ENCODE measurements at regions not wholly inside any gene's neighbourhood (a gene's known extent, or its start where the extent isn't known, plus 50 kb on each side); places are given as distances from the start of the nearest gene placed in this dataset.
"Not testable (repeated sequence)": the region's sequence is repeated elsewhere in the genome, so short reads cannot be mapped to it uniquely, and the experiment has no call there.

GRCh38 chr11:86176165-86176884 is 68.2 kb upstream of the EED start:
- TF ChIP-seq ZNF274 (IDR thresholded peaks at IDR 0.05; ENCODE audit: low read depth, low read length): no peak
- H3K4me3 ChIP-seq (ENCODE audit: low read length): no peak overlapping the region

- TF ChIP-seq ZNF274 (IDR thresholded peaks at IDR 0.05; ENCODE audit: low read depth, low read length): no peak
- no peak overlapping the region for H3K4me3 ChIP-seq (ENCODE audit: low read length)
These were observed 68.9 kb upstream of the EED start for GRCh38 chr11:86175626-86176025.

GRCh38 chr11:86175191-86175590 is 69.4 kb upstream of the EED start:
- no peak overlapping the region for H3K4me3 ChIP-seq (ENCODE audit: low read length)
- no peak for TF ChIP-seq ZNF274 (IDR thresholded peaks at IDR 0.05; ENCODE audit: low read depth, low read length)

GRCh38 chr11:86174101-86175046 is 70.2 kb upstream of the EED start:
- no peak for TF ChIP-seq ZNF274 (IDR thresholded peaks at IDR 0.05; ENCODE audit: low read depth, low read length)

GRCh38 chr11:86172894-86173293 is 71.7 kb upstream of the EED start:
- TF ChIP-seq ZNF274 (IDR thresholded peaks at IDR 0.05; ENCODE audit: low read depth, low read length): no peak
- H3K4me3 ChIP-seq (ENCODE audit: low read length): no peak overlapping the region

More at GRCh38 chr11:86174101-86175046, 70.2 kb upstream of the EED start:
- H3K4me3 ChIP-seq (ENCODE audit: low read length): no peak overlapping the region

- H3K4me3 ChIP-seq (ENCODE audit: low read length): no peak overlapping the region
- no peak for TF ChIP-seq ZNF274 (IDR thresholded peaks at IDR 0.05; ENCODE audit: low read depth, low read length)
These were observed 72.9 kb upstream of the EED start for GRCh38 chr11:86171627-86172026.

GRCh38 chr11:86167499-86168164 is 76.9 kb upstream of the EED start:
- no peak overlapping the region for H3K4me3 ChIP-seq (ENCODE audit: low read length)

GRCh38 chr11:86166287-86166686 is 78.3 kb upstream of the EED start:
- H3K4me3 ChIP-seq (ENCODE audit: low read length): not testable (repeated sequence)

More at GRCh38 chr11:86167499-86168164, 76.9 kb upstream of the EED start:
- no peak for TF ChIP-seq ZNF274 (IDR thresholded peaks at IDR 0.05; ENCODE audit: low read depth, low read length)

GRCh38 chr11:86164106-86164505 is 80.4 kb upstream of the EED start:
- H3K4me3 ChIP-seq (ENCODE audit: low read length): no peak overlapping the region
- TF ChIP-seq ZNF274 (IDR thresholded peaks at IDR 0.05; ENCODE audit: low read depth, low read length): no peak

GRCh38 chr11:86163221-86163876 is 81.2 kb upstream of the EED start:
- H3K4me3 ChIP-seq (ENCODE audit: low read length): not testable (repeated sequence)

GRCh38 chr11:86162239-86162638 is 82.3 kb upstream of the EED start:
- TF ChIP-seq ZNF274 (IDR thresholded peaks at IDR 0.05; ENCODE audit: low read depth, low read length): no peak
- no peak overlapping the region for H3K4me3 ChIP-seq (ENCODE audit: low read length)

GRCh38 chr11:86161837-86162236 is 82.7 kb upstream of the EED start:
- no peak overlapping the region for H3K4me3 ChIP-seq (ENCODE audit: low read length)
- TF ChIP-seq ZNF274 (IDR thresholded peaks at IDR 0.05; ENCODE audit: low read depth, low read length): no peak

- TF ChIP-seq ZNF274 (IDR thresholded peaks at IDR 0.05; ENCODE audit: low read depth, low read length): no peak
- no peak overlapping the region for H3K4me3 ChIP-seq (ENCODE audit: low read length)
These were observed 83.2 kb upstream of the EED start for GRCh38 chr11:86161336-86161735.

GRCh38 chr11:86160541-86161149 is 83.9 kb upstream of the EED start:
- no peak overlapping the region for H3K4me3 ChIP-seq (ENCODE audit: low read length)
- TF ChIP-seq ZNF274 (IDR thresholded peaks at IDR 0.05; ENCODE audit: low read depth, low read length): no peak
